NCI-H82 treated with DMSO at 0.1 percent for 48 hours (cell line): ENCODE measurements at regions not wholly inside any gene's neighbourhood (a gene's known extent, or its start where the extent isn't known, plus 50 kb on each side); places are given as distances from the start of the nearest gene placed in this dataset.

Experiments used
- DNase-seq: peaks from one replicate; lab custom pipeline; 2025; ENCODE audit not compliant: unreplicated experiment; lab: John Stamatoyannopoulos, UW

DNA sequence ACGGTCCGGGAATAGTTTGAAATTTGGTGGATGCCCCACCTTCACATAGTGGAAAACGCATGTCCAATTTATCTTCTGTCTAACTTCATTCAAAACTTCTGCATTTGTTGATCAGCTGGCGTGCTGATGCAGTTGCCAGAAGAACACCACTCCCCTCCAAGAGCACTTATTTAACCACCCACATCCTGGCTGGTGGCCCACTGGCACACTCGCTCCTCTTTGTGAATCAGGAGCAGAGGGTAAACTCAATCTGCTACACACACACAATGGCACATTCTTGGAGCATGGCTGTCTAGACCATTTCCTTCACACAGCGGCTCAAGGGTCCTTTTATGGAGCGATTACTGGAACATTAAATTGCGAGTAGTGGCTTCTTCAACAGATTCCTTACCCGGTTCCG is 55.1 kb upstream of the CEP162 start:
- no peak for DNase-seq

DNA sequence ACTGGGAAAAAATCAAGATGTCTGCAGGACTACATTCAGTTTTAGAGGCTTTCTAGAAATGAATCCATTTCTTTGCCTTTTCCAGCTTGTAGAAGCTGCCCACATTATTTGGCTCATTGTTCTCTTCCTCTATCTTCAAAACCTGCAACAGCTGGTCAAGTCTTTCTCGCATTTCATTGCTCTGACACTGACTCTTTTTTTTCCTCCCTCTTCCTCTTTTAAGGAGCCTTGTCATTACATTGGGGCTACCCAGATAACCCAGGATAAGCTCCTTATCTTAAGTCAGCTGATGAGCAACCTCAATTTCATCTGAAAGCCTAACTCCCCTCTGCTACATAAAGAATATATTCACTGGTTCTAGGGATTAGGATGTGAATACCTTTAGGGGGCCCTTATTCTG is 53.2 kb upstream of the CEP162 start:
- DNase-seq, result no peak

- no peak for DNase-seq
Measured at GRCh38 chr6:84280030-84280429, 52.6 kb upstream of the CEP162 start.

DNA sequence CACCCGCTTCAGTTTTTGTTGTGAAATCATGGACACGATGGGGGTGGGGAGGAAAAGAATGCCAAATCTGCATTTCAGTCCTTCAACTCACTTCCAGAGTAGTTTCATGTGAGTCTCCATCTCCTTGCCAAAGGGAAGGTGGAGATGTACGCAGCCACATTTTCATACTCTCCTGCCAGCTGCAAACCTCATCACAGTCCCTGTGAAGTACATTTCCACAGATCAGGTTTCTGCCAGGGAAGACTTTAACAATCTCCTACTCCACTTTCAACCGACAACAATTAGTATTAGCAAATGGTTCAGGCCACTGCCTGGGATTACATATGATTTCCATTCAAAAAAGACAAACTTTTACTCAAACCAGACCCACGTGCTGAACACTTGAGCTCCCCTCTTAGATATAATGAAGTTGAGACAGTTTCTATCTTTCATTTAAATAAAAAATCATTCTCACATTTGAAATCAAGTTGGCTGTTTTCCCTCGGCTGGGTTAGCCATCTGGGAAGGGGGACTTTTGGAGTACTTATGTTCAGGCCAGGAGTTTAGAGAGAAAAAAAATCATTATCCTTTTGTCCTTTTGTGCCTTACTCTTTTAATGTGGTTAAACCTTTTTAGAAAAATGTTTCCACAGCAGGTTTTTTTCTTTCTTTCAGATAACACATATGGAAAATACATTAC is 51.0 kb upstream of the CEP162 start:
- DNase-seq, result no peak
